ENCODE measurements at regions not wholly inside any gene's neighbourhood (a gene's known extent, or its start where the extent isn't known, plus 50 kb on each side); places are given as distances from the start of the nearest gene placed in this dataset.
A peak's percentile ranks its signal among the peaks of the same experiment; 100 is the strongest.

DNA sequence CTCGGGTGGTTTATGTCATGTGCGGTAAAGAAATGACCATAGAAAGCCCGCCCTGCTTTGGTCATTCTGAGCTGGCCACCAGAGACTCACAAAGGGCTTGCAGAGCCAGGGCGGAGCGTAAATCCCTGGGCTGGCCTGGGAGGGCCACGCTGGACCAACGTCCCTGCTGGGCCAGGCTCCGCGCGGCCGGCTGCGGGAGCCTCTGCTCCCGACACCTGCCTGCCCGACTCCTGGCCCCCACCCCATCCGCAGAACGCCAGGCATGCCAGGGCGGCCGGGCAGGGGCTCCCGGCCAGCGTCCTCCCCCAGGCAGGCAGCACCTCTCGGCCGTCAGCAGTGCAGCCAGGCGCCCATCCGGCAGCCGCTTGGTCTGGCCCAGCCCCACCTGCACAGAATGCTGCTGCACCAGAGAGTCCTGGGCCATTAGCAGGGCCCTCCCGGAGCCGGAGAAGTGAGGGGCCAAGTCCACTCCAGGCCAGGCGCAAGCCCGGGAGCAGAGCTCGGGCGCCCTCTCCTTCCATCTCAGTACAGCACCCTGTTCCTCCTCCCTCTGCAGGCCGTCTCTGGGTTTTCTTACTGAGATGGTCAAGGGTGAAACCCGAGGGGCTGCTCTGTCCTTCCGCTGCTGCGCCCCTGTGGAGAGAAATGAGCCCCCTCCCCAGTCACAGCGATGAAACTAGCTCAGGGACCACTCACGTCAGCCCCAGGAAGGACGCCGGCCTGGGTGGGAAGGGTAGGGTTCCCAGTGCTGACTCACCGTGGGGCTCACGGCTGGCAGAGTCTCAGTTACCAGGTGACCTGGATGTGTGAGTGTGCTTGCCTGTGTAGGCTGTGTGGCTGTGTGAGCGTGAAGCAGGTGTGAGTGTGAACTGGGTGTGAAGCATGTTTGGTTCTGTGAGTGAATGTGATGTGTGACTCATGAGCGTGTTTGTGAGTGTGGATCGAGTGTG lies 83.3 kb downstream of the PTGR3 start:
- ATAC-seq (peak in 3 of 4 donors; percentile 44 to 51 (median 47)), DNase-seq (no peak)
- intact Hi-C loops (cut with DNase I): loop anchor here in 1 of 10 donors (10.0 kb wide), 1 partner anchor 359 kb away; no protein-coding TSS in a partner anchor
- no peaks in the 10 kb centered on the region for H3K9me3 ChIP-seq
- H3K4me3 ChIP-seq: peak overlapping the region in 5 of 12 donors; percentile 14 to 46 (median 26)
- no peaks in the 10 kb centered on the region for H3K27me3 ChIP-seq
- no peaks in the 10 kb centered on the region for H3K36me3 ChIP-seq
- WGBS, 4 donors: 76 to 87% (median 82%) methylated on average over 16 to 44 of the region's 44 CpGs
- H3K27ac ChIP-seq: no peak overlapping the region
- H3K4me1 ChIP-seq: no peaks in the 10 kb centered on the region
- TF ChIP-seq, protein P1, sequence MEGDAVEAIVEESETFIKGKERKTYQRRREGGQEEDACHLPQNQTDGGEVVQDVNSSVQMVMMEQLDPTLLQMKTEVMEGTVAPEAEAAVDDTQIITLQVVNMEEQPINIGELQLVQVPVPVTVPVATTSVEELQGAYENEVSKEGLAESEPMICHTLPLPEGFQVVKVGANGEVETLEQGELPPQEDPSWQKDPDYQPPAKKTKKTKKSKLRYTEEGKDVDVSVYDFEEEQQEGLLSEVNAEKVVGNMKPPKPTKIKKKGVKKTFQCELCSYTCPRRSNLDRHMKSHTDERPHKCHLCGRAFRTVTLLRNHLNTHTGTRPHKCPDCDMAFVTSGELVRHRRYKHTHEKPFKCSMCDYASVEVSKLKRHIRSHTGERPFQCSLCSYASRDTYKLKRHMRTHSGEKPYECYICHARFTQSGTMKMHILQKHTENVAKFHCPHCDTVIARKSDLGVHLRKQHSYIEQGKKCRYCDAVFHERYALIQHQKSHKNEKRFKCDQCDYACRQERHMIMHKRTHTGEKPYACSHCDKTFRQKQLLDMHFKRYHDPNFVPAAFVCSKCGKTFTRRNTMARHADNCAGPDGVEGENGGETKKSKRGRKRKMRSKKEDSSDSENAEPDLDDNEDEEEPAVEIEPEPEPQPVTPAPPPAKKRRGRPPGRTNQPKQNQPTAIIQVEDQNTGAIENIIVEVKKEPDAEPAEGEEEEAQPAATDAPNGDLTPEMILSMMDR (IDR thresholded peaks at IDR 0.05): no peak

DNA sequence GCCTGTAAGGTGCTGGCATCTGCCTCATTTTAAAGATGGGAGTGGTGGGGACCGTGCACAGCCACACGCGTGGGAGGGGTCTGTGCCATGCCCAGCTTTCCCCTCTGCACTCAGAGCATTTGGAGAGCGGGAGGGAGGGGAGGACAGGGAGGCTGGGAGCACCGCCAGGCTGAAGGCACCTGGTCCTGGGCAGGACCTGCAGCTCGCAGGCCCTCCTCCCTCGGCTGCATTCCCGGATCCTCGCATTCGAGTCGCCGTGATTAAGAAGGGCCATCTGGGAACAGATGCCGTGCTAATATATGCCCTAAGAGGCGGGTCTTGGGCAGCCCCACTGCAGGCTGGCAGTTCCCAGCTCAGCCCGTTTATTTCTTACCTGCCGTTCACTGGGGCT lies 84.0 kb downstream of the PTGR3 start:
- H3K27ac ChIP-seq: no peak overlapping the region
- DNase-seq (no peak), ATAC-seq (peak in 2 of 4 donors; percentile 11 to 33)
- no peaks in the 10 kb centered on the region for H3K4me1 ChIP-seq
- no peak for TF ChIP-seq POLR2A (IDR thresholded peaks at IDR 0.05)
- intact Hi-C loops (cut with DNase I): loop anchor here in 1 of 10 donors (10.0 kb wide), 1 partner anchor 360 kb away; no protein-coding TSS in a partner anchor
- H3K27me3 ChIP-seq: no peaks in the 10 kb centered on the region
- no peaks in the 10 kb centered on the region for H3K9me3 ChIP-seq
- H3K36me3 ChIP-seq: no peaks in the 10 kb centered on the region
- H3K4me3 ChIP-seq: peak overlapping the region in 3 of 12 donors; percentile 14 to 46 (median 32)
- 64 to 90% (median 87%) methylated on average over 16 of the region's 16 CpGs for WGBS, 4 donors

DNA sequence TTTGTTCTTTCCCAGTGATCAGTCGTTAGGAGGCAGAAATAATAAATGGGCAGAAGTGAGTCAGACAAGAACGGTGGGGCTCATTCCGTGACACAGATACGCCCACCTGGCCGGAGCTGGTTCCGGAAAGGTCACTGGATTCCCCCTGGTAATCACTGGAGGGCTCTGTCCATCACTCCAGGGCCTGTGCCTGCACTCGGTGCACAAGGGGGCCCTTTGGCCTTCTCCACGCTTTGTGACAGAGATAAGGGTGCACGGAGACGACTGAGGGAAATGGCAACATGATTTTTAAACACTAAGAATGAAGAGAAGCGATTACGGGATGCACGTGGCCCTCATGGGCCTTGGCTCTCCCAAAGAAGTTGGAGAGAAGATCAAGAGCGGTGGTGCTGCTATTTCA lies 84.4 kb downstream of the PTGR3 start:
- intact Hi-C loops (cut with DNase I): loop anchor here in 1 of 10 donors (10.0 kb wide), 1 partner anchor 360 kb away; no protein-coding TSS in a partner anchor
- 80 to 86% (median 85%) methylated on average over 14 of the region's 14 CpGs for WGBS, 4 donors
- TF ChIP-seq POLR2A (IDR thresholded peaks at IDR 0.05): no peak
- TF ChIP-seq, protein P1 (IDR thresholded peaks at IDR 0.05): no peak
- ATAC-seq (no peak), DNase-seq (no peak)
- Histone ChIP-seq H3K27me3 (no peaks in the 10 kb centered on the region), H3K27ac (no peak overlapping the region), H3K9me3 (no peaks in the 10 kb centered on the region), H3K36me3 (no peaks in the 10 kb centered on the region), H3K4me3 (no peak overlapping the region), H3K4me1 (no peaks in the 10 kb centered on the region)

DNA sequence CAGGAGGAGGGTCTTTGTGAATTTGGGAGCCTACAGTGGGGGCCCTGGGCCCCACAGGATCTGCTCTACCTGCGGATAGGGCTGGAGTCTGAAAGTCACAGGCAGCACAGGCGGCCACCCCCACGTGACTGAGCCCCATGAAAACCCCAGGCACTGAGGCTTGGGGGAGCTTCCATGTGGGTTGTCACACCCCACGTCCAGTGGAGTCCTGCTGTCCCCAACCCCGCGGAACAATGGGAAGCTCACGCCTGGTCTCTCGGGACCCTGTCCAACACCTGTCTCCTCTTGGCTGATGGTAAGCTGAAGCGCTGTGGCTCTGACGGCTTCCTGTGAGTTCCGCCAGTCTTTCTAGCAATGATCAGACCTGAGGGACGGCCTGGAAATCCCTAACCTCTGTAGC lies 85.8 kb downstream of the PTGR3 start:
- Histone ChIP-seq H3K4me1 (no peaks in the 10 kb centered on the region), H3K9me3 (no peaks in the 10 kb centered on the region), H3K27me3 (no peaks in the 10 kb centered on the region), H3K27ac (no peak overlapping the region), H3K4me3 (no peak overlapping the region), H3K36me3 (no peaks in the 10 kb centered on the region)
- ATAC-seq: no peak
- intact Hi-C loops (cut with DNase I): loop anchor here in 1 of 10 donors (10.0 kb wide), 1 partner anchor 362 kb away; no protein-coding TSS in a partner anchor
- WGBS, 4 donors: 68 to 74% (median 69%) methylated on average over 12 of the region's 12 CpGs
- DNase-seq: no peak
- TF ChIP-seq POLR2A (IDR thresholded peaks at IDR 0.05): no peak
- TF ChIP-seq, protein P1 (IDR thresholded peaks at IDR 0.05): no peak

Data from heart left ventricle (tissue), 16 donors.